Liver (tissue), 8 donors: ENCODE measurements at regions not wholly inside any gene's neighbourhood (a gene's known extent, or its start where the extent isn't known, plus 50 kb on each side); places are given as distances from the start of the nearest gene placed in this dataset.

Experiments used
- DNase-seq: peaks from one replicate; pipeline ENCODE4 v3.0.0-alpha.2; 2017; ENCODE audit warnings: low spot score
- H3K27ac ChIP-seq, 2 donors: one replicate each; pipeline ENCODE4 v1.7.0; 2013; ENCODE audit warnings: inconsistent platforms in 2 of 2, low read length in 2 of 2, control low read depth in 1 of 2, low read depth in 1 of 2, mild to moderate bottlenecking in 1 of 2
- H3K27me3 ChIP-seq, 4 donors: one replicate each; pipeline versions ENCODE4 v1.6.1 to v1.7.0; 2013; ENCODE audit warnings: low read length in 3 of 4, inconsistent platforms in 1 of 4, mild to moderate bottlenecking in 1 of 4, moderate library complexity in 1 of 4; ENCODE audit not compliant: control insufficient read depth in 4 of 4, insufficient read depth in 4 of 4
- H3K36me3 ChIP-seq, 4 donors: one replicate each; pipeline versions ENCODE4 v1.6.1 to v1.7.0; 2013; ENCODE audit warnings: low read length in 3 of 4, mild to moderate bottlenecking in 3 of 4, low read depth in 1 of 4, moderate library complexity in 1 of 4; ENCODE audit not compliant: control insufficient read depth in 4 of 4, insufficient read depth in 3 of 4
- H3K4me1 ChIP-seq, 4 donors: one replicate each; pipeline versions ENCODE4 v1.6.1 to v1.7.0; 2013; ENCODE audit warnings: low read length in 3 of 4, mild to moderate bottlenecking in 3 of 4, moderate library complexity in 1 of 4; ENCODE audit not compliant: control insufficient read depth in 4 of 4, insufficient read depth in 4 of 4
- H3K4me3 ChIP-seq, 3 donors: one replicate each; pipeline versions ENCODE4 v1.6.1 to v1.7.0; 2013; ENCODE audit warnings: low read length in 3 of 3, control low read depth in 1 of 3, low read depth in 1 of 3, mild to moderate bottlenecking in 1 of 3
- H3K9ac ChIP-seq, 2 donors: one replicate each; pipeline ENCODE4 v1.7.0; 2013; ENCODE audit warnings: low read length in 2 of 2, mild to moderate bottlenecking in 2 of 2, moderate library complexity in 2 of 2, control low read depth in 1 of 2, low read depth in 1 of 2
- H3K9me3 ChIP-seq, 4 donors: one replicate each; pipeline versions ENCODE4 v1.6.1 to v1.7.0; 2013; ENCODE audit warnings: low read length in 3 of 4; ENCODE audit not compliant: control insufficient read depth in 4 of 4
- EGR1 ChIP-seq, 2 donors: IDR thresholded peaks; 2 replicates each; pipeline ENCODE4 v1.6.1; 2016 to 2018; ENCODE audit warnings: antibody characterized with exemption in 2 of 2, low read depth in 2 of 2
- FOXA1 ChIP-seq: IDR thresholded peaks from 2 replicates; pipeline ENCODE4 v1.6.1; 2016; ENCODE audit warnings: antibody characterized with exemption
- FOXA2 ChIP-seq: IDR thresholded peaks from 2 replicates; pipeline ENCODE4 v1.6.1; 2016; ENCODE audit warnings: antibody characterized with exemption
- GABPA ChIP-seq, 2 donors: IDR thresholded peaks in 1 of 2; conservative IDR thresholded peaks in 1 of 2; 2 replicates each; pipeline ENCODE4 v1.6.1; 2016; ENCODE audit warnings: antibody characterized with exemption in 2 of 2, mild to moderate bottlenecking in 1 of 2, moderate library complexity in 1 of 2
- HNF4A ChIP-seq, 2 donors: conservative IDR thresholded peaks; 2 replicates each; pipeline ENCODE4 v1.6.1; 2016; ENCODE audit warnings: antibody characterized with exemption in 2 of 2, mild to moderate bottlenecking in 2 of 2
- HNF4G ChIP-seq: IDR thresholded peaks from 2 replicates; pipeline ENCODE4 v1.6.1; 2016; ENCODE audit warnings: antibody characterized with exemption
- JUND ChIP-seq, 2 donors: IDR thresholded peaks; 2 replicates each; pipeline ENCODE4 v1.6.1; 2016; ENCODE audit warnings: antibody characterized with exemption in 2 of 2
- NR2F2 ChIP-seq: IDR thresholded peaks from 2 replicates; pipeline ENCODE4 v1.6.1; 2016; ENCODE audit warnings: antibody characterized with exemption
- RAD21 ChIP-seq, 2 donors: IDR thresholded peaks; 2 replicates each; pipeline ENCODE4 v1.6.1; 2016; ENCODE audit warnings: antibody characterized with exemption in 2 of 2, mild to moderate bottlenecking in 2 of 2
- RXRA ChIP-seq, 2 donors: IDR thresholded peaks; 2 replicates each; pipeline ENCODE4 v1.6.1; 2017 to 2018; ENCODE audit warnings: antibody characterized with exemption in 2 of 2, mild to moderate bottlenecking in 1 of 2
- SP1 ChIP-seq: IDR thresholded peaks from 2 replicates; pipeline ENCODE4 v1.6.1; 2018; ENCODE audit warnings: antibody characterized with exemption, mild to moderate bottlenecking
- TAF1 ChIP-seq: conservative IDR thresholded peaks from 2 replicates; pipeline ENCODE4 v1.6.1; 2016; ENCODE audit warnings: antibody characterized with exemption, mild to moderate bottlenecking
- YY1 ChIP-seq: IDR thresholded peaks from 2 replicates; pipeline ENCODE4 v1.6.1; 2016; ENCODE audit warnings: antibody characterized with exemption, mild to moderate bottlenecking
- WGBS: extraction: QIAGEN DNeasy Blood & Tissue Kit; methylation state at CpG from one replicate; pipeline ENCODE4 v1.1.7; 2013; 5-methylcytosine and 5-hydroxymethylcytosine counted together
- TF ChIP-seq, protein P1 (sequence below): IDR thresholded peaks from 2 replicates; pipeline ENCODE4 v1.6.1; 2016; ENCODE audit warnings: antibody characterized with exemption, mild to moderate bottlenecking
- TF ChIP-seq, protein P2 (sequence below): IDR thresholded peaks from 2 replicates; pipeline ENCODE4 v1.6.1; 2016; ENCODE audit warnings: antibody characterized with exemption
- TF ChIP-seq, protein P3 (sequence below): IDR thresholded peaks from 2 replicates; pipeline ENCODE4 v1.6.1; 2016; ENCODE audit warnings: antibody characterized with exemption
- TF ChIP-seq, protein P4 (sequence below): fragments of 150-350 bp; IDR thresholded peaks from 2 replicates; pipeline ENCODE4 v1.5.1; 2017; ENCODE audit warnings: improper control_type of control experiment, low read depth, low read length; ENCODE audit not compliant: missing input control
- TF ChIP-seq, protein P5 (sequence below): IDR thresholded peaks from 2 replicates; pipeline ENCODE4 v1.6.1; 2016; ENCODE audit warnings: antibody characterized with exemption
- donor health status: healthy.
- donor health status: healthy.
- donor health status: healthy.
- donor health status: healthy.
- donor health status: healthy.

DNA sequence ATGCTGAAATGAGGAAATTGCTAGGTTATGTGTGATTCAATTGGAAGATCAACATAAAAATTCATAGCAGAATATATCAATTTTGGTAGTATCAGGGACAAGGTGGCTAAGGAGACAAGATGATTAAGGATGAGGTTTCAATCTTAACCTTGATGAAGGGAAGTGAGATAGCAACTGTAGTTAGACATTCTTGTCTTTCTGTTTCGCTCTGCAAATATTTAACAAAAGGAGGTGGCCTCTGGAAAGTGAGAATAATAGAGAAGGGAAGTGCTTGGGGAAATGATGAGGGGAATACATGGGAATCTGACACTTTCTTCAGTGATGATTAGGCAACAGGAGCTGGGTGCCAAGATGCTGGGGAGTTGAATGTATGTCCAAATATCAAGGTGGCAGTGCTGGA, 337.1 kb upstream of the PUDP start:
- 76% methylated on average over 1 of the region's 1 CpG for WGBS
- Histone ChIP-seq H3K36me3 (no peaks in the 10 kb centered on the region), H3K27me3 (no peaks in the 10 kb centered on the region), H3K4me3 (no peak overlapping the region), H3K4me1 (no peaks in the 10 kb centered on the region), H3K27ac (no peak overlapping the region), H3K9me3 (no peaks in the 10 kb centered on the region), H3K9ac (no peak overlapping the region)
- TF ChIP-seq EGR1 (IDR thresholded peaks at IDR 0.05; ENCODE audit: low read depth in 2 of 2): no peak
- TF ChIP-seq RXRA (IDR thresholded peaks at IDR 0.05): no peak
- TF ChIP-seq TAF1: no peak
- no peak for TF ChIP-seq HNF4A (conservative IDR thresholded peaks at IDR 0.05)
- no peak for TF ChIP-seq NR2F2
- TF ChIP-seq, protein P1, sequence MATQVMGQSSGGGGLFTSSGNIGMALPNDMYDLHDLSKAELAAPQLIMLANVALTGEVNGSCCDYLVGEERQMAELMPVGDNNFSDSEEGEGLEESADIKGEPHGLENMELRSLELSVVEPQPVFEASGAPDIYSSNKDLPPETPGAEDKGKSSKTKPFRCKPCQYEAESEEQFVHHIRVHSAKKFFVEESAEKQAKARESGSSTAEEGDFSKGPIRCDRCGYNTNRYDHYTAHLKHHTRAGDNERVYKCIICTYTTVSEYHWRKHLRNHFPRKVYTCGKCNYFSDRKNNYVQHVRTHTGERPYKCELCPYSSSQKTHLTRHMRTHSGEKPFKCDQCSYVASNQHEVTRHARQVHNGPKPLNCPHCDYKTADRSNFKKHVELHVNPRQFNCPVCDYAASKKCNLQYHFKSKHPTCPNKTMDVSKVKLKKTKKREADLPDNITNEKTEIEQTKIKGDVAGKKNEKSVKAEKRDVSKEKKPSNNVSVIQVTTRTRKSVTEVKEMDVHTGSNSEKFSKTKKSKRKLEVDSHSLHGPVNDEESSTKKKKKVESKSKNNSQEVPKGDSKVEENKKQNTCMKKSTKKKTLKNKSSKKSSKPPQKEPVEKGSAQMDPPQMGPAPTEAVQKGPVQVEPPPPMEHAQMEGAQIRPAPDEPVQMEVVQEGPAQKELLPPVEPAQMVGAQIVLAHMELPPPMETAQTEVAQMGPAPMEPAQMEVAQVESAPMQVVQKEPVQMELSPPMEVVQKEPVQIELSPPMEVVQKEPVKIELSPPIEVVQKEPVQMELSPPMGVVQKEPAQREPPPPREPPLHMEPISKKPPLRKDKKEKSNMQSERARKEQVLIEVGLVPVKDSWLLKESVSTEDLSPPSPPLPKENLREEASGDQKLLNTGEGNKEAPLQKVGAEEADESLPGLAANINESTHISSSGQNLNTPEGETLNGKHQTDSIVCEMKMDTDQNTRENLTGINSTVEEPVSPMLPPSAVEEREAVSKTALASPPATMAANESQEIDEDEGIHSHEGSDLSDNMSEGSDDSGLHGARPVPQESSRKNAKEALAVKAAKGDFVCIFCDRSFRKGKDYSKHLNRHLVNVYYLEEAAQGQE: no peak
- no peak for TF ChIP-seq YY1
- TF ChIP-seq FOXA1: no peak
- TF ChIP-seq GABPA (IDR thresholded peaks at IDR 0.05 in 1 of 2, conservative IDR thresholded peaks at IDR 0.05 in 1 of 2): no peak
- no peak for TF ChIP-seq SP1
- no peak for TF ChIP-seq JUND (IDR thresholded peaks at IDR 0.05)
- TF ChIP-seq, protein P2, sequence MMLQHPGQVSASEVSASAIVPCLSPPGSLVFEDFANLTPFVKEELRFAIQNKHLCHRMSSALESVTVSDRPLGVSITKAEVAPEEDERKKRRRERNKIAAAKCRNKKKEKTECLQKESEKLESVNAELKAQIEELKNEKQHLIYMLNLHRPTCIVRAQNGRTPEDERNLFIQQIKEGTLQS: no peak
- TF ChIP-seq, protein P3, sequence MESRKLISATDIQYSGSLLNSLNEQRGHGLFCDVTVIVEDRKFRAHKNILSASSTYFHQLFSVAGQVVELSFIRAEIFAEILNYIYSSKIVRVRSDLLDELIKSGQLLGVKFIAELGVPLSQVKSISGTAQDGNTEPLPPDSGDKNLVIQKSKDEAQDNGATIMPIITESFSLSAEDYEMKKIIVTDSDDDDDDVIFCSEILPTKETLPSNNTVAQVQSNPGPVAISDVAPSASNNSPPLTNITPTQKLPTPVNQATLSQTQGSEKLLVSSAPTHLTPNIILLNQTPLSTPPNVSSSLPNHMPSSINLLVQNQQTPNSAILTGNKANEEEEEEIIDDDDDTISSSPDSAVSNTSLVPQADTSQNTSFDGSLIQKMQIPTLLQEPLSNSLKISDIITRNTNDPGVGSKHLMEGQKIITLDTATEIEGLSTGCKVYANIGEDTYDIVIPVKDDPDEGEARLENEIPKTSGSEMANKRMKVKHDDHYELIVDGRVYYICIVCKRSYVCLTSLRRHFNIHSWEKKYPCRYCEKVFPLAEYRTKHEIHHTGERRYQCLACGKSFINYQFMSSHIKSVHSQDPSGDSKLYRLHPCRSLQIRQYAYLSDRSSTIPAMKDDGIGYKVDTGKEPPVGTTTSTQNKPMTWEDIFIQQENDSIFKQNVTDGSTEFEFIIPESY: no peak
- no peak for TF ChIP-seq HNF4G
- TF ChIP-seq FOXA2: no peak
- TF ChIP-seq, protein P4, sequence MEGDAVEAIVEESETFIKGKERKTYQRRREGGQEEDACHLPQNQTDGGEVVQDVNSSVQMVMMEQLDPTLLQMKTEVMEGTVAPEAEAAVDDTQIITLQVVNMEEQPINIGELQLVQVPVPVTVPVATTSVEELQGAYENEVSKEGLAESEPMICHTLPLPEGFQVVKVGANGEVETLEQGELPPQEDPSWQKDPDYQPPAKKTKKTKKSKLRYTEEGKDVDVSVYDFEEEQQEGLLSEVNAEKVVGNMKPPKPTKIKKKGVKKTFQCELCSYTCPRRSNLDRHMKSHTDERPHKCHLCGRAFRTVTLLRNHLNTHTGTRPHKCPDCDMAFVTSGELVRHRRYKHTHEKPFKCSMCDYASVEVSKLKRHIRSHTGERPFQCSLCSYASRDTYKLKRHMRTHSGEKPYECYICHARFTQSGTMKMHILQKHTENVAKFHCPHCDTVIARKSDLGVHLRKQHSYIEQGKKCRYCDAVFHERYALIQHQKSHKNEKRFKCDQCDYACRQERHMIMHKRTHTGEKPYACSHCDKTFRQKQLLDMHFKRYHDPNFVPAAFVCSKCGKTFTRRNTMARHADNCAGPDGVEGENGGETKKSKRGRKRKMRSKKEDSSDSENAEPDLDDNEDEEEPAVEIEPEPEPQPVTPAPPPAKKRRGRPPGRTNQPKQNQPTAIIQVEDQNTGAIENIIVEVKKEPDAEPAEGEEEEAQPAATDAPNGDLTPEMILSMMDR: no peak
- no peak for DNase-seq

DNA sequence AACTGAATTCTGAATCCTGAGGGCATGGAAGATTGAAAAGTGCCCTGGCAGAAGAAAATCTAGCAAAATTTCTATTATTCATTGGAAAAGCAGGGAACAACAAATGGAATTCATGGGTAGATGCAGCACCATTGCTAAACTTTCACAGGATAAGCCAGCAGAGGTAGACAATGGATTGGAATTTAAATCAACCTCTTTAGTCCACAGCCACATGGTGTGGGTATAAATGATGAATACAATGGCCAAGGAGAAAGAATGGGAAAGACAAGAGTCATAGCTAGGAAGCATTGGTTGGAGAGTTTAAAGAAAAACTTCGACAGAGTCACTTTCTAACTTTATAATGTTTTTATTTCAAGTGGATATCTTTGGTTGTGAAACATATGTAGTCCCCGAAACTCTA, 332.8 kb upstream of the PUDP start:
- no peak overlapping the region for H3K4me3 ChIP-seq
- TF ChIP-seq HNF4A (conservative IDR thresholded peaks at IDR 0.05): no peak
- no peak for TF ChIP-seq GABPA (IDR thresholded peaks at IDR 0.05 in 1 of 2, conservative IDR thresholded peaks at IDR 0.05 in 1 of 2)
- TF ChIP-seq, protein P2: no peak
- TF ChIP-seq, protein P4: no peak
- TF ChIP-seq RAD21 (IDR thresholded peaks at IDR 0.05): no peak
- TF ChIP-seq, protein P5, sequence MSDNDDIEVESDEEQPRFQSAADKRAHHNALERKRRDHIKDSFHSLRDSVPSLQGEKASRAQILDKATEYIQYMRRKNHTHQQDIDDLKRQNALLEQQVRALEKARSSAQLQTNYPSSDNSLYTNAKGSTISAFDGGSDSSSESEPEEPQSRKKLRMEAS: no peak
- TF ChIP-seq, protein P3: no peak
- no peak for TF ChIP-seq RXRA (IDR thresholded peaks at IDR 0.05)
- H3K9me3 ChIP-seq: no peaks in the 10 kb centered on the region
- WGBS: 65% methylated on average over 2 of the region's 2 CpGs
- no peak overlapping the region for H3K9ac ChIP-seq
- H3K27me3 ChIP-seq: no peaks in the 10 kb centered on the region
- H3K27ac ChIP-seq: no peak overlapping the region
- no peak for DNase-seq
- no peaks in the 10 kb centered on the region for H3K4me1 ChIP-seq
- no peaks in the 10 kb centered on the region for H3K36me3 ChIP-seq
